HG03460 (cell line): ENCODE measurements at regions not wholly inside any gene's neighbourhood (a gene's known extent, or its start where the extent isn't known, plus 50 kb on each side); places are given as distances from the start of the nearest gene placed in this dataset.

Experiments used
- ATAC-seq: cut with Tn5 transposase; IDR thresholded peaks from one replicate; pipeline ENCODE4 v1.9.1; 2021; ENCODE audit not compliant: unreplicated experiment

DNA sequence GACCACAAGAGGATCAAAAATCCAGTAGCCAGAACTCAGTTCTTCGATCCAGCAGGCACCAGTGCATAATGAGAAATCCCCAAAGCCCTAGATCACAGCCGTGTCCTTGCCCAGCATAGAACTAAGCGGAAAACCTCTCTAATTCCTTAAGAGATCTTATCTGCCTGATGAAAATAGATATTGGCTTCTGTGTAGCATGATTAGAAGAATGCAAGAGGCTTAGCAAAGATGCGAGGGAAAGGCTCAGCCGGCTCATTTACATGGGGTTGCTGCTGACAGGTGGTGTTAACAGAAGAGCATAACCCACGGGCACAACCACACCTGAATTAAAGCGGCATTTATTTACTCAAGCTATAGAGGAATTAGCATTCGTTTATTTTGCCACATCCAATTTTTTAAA, 400.0 kb upstream of the ADAMTS16 start:
- no peak for ATAC-seq

DNA sequence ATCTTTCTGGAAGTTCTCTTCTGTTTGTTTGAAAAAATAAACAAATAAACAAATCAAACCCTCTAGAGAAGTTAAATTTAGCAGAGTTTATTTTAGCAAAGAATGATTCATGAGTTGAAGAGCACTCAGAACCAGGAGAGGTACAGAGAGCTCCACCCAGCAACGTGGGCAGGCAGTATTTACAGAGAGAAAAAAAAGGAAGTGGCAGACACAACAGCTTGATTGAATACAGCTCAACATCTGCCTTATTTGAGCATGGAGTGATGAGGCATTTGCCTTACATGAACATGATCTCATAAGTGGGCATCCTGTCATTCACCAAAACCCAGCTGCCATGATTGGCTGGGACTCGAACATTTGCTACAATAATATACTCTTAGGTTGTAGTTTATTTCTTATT, 381.6 kb upstream of the ADAMTS16 start:
- ATAC-seq, result no peak

DNA sequence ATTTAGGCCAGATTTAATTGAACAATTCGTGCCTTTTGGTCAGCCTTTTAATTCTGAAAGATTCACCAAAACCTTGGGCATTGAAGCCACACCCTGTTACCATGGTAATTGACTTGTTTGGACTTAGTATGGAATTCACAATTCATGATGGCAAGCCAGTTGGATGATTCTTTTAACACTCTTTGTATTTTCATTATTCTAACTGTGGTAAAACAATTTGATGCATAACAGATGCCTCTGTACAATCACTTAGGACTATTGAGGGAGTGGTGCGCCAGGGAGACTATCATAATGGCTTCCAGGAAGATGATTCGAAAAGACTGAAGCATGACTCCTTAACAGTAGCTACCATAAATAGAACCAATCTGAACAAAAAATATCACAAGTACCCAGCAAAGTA, 381.1 kb upstream of the ADAMTS16 start:
- no peak for ATAC-seq

GRCh38 chr5:4762316-4762715, 377.8 kb upstream of the ADAMTS16 start:
- ATAC-seq, result no peak

GRCh38 chr5:4765411-4765810, 374.7 kb upstream of the ADAMTS16 start:
- no peak for ATAC-seq

DNA sequence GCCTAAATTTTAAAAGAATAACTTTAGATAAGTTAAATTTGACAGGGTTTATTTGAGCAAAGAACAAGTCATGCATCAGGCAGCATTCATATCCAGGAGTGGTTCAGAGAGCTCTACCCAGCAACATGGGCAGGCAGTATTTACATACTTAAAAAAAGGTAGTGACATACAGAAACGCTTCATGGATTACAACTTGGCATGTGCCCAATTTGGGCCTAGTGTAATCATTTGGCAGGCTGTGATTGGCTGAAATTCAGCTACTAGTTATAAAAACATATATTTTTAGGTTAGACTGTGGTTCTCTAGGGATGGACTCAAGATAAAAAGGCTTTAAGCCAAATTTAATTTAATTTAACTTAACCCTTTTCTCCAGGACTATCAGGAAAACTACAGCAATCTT, 374.0 kb upstream of the ADAMTS16 start:
- ATAC-seq, result no peak

GRCh38 chr5:4772591-4772990, 367.5 kb upstream of the ADAMTS16 start:
- no peak for ATAC-seq

GRCh38 chr5:4773827-4774317, 366.3 kb upstream of the ADAMTS16 start:
- ATAC-seq, result no peak

DNA sequence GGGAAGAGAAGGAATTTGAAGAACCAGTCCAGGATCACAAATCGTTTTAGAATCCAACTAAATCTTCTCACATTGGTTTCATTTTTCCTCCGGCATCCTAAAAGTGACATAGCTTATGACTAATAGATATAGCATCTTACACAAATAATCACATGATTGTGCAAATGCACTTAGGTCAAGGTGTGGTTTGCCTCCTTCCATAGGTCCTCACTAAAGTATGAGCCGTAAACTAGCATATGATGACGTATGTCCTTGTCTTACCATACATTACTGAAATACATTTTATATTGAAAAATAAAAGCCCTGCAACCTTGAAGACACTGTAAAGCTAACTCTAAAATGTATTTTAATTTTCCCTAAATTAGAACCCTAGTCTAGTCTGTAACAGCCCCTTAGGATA, 362.7 kb upstream of the ADAMTS16 start:
- no peak for ATAC-seq

GRCh38 chr5:4780633-4781032, 359.5 kb upstream of the ADAMTS16 start:
- ATAC-seq, result no peak

- no peak for ATAC-seq
Measured at GRCh38 chr5:4781299-4781698, 358.8 kb upstream of the ADAMTS16 start.

GRCh38 chr5:4785971-4786370, 354.2 kb upstream of the ADAMTS16 start:
- no peak for ATAC-seq

- no peak for ATAC-seq
Measured at GRCh38 chr5:4797445-4797844, 342.7 kb upstream of the ADAMTS16 start.

GRCh38 chr5:4802044-4802443, 338.1 kb upstream of the ADAMTS16 start:
- ATAC-seq, result no peak

DNA sequence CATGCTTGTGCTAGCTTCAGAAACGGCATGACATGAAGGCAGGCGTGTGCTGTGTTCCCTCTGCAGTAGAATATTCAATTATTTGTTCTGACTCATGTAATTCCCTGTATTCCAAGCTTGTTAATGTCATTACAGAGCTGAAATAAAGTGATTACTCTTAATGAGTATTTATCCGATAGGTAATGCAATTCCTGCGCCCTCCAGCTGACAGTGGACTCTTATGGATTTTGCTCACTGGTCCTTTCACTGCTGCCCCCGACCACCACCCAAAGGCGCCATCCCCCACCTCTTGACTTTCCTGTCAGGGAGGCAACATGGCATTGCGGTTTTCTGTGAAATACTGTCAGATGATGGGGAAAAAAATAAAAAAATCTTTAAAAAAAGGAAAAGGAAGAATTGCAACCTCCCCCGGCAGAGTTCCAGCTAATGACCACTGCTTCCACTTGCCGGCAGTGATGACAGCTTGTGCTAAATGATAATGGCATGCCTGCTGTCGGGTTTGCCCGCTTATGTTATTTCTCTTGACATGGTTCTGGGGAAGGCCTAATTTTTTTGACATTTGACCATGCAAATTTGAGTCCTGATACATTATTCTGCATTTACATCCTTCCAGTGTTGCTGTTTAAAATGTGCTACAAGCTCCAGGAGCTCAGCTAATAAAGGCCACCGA, 335.3 kb upstream of the ADAMTS16 start:
- no peak for ATAC-seq

DNA sequence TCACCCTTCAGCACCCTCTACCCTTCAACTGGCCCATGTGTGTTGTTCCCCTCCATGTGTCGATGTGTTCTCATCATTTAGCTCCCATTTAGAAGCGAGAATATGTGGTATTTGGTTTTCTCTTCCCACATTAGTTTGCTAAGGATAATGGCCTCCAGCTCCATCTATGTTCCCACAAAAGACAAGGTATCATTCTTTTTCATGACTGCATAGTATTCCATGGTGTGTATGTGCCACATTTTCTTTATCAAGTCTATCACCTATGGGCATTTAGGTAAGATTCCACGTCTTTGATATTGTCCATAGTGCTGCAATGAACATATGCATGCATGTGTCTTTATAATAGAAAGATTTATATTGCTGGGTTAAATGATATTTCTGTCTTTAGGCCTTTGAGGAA, 325.1 kb upstream of the ADAMTS16 start:
- ATAC-seq, result no peak

DNA sequence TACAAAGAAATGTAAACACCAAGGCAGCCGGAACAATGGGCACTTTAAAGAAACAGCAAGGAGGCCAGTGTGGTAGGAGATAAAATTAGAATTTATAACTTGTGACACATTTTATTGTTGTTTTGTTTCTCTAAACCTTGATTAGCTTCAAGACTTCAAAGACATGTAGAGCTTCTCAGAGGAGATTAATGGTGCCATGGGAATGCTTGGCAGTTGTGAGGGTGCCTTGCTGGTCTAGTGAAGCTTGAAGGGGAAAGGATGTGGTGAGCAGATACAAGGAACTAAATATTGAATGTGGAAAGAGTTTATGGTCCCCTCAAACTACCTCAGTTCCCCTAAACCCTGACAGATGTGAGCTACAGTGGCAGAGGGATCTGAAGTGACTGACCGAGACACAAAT, 322.4 kb upstream of the ADAMTS16 start:
- no peak for ATAC-seq

DNA sequence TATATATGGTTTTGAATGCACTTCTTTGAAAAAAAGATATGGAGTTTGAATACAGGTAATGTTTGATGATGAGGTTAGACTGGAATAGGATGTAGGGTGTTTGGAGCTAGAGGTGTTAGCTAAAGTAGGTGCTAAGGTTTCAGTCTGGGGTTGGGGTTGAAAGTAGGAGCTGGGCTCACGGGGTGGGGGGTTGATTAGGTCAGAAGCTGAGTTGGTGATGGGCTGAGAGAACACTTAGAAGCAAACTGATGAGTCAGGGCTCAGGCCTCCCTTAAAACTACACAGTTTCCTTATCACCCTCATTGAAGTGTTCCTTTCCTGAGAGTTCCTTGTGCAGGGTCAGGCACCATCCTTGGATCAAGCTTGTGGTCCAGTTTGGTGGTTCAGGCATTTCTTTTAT, 308.8 kb upstream of the ADAMTS16 start:
- no peak for ATAC-seq

DNA sequence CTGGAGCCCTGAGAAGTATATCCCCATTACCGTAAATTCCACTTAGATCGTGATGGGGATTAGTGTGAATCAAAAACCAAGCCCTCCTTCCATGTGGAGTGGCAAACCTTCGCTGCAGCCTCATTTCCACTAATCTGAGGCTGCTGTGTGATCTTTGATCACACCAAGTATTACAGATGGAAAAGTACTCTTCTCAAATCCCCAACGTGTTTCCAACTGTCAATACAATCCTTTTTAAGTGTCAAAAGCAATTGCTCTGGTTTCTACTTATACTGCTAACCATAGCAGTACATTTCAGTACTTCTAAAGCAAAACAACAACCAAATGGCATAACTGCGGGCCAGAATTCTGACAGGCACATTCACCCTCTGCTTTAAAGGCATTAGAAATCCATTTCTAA, 307.7 kb upstream of the ADAMTS16 start:
- ATAC-seq, result no peak

- ATAC-seq, result no peak
Measured at GRCh38 chr5:4833104-4833738, 306.9 kb upstream of the ADAMTS16 start.

DNA sequence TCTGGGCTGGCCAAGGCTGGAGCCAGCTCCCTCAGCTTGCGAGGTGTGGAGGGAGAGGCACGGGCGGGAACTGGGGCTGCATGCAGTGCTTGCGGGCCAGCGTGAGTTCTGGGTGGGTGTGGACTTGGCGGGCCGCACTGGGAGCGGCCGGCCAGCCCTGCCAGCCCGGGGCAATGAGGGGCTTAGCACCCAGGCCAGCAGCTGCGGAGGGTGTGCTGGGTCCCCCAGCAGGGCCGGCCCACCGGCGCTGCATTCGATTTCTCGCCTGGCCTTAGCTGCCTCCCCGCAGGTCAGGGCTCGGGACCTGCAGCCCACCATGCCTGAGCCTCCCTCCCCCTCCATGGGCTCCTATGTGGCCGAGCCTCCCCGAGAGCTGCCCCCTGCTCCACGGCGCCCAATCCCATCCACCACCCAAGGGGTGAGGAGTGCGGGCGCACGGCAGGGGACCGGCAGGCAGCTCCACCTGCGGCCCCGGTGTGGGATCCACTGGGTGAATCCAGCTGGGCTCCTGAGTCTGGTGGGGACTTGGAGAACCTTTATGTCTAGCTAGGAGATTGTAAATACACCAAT, 302.6 kb upstream of the ADAMTS16 start:
- no peak for ATAC-seq

- ATAC-seq, result no peak
Measured at GRCh38 chr5:4845221-4845620, 294.9 kb upstream of the ADAMTS16 start.

DNA sequence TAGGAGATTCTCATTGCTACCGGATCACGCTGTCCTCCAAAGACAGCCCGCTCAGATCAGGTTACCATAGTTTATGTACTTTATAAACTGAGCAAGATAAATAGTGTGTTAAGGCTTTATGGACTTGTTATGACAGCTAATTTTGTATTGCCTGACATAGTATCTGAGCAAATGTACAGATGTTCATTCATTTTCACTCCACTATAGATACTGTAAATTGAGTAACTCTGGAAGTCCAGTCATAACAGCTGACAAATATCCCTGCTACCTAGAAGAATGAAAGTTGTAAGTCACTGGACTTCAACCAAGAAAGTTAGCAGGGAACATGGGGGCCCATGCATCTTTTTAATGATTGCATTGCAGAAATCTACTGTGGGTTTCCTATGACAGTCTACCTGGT, 292.4 kb upstream of the ADAMTS16 start:
- no peak for ATAC-seq
